Esophagus mucosa (tissue), 1 donor: ENCODE measurements at regions not wholly inside any gene's neighbourhood (a gene's known extent, or its start where the extent isn't known, plus 50 kb on each side); places are given as distances from the start of the nearest gene placed in this dataset.
A peak's percentile ranks its signal among the peaks of the same experiment; 100 is the strongest.
"Not testable (repeated sequence)": the region's sequence is repeated elsewhere in the genome, so short reads cannot be mapped to it uniquely, and the experiment has no call there.

ENCODE experiments used
- ATAC-seq: fragments of 200-7000 bp; cut with Tn5 transposase; one replicate; pipeline ENCODE4 v1.9.1; 2020
- donor health status: DM: yes; HTN: yes; CAD: no.

DNA sequence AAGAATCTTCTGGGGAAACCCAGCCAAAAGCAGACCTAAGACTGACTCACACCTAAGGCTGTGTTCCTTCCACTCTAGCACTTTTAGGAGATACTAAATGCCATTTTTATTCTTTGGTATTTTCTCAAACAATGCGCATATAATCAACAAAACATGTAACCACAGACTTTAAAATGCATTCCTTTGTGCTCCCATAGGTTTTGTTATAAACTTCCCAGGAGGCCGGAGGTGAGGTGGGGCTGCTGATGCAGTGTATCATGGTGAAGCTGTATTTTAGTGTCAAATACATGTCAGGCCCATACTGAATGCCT, 155.2 kb downstream of the BTBD3 start:
- no peak for ATAC-seq

DNA sequence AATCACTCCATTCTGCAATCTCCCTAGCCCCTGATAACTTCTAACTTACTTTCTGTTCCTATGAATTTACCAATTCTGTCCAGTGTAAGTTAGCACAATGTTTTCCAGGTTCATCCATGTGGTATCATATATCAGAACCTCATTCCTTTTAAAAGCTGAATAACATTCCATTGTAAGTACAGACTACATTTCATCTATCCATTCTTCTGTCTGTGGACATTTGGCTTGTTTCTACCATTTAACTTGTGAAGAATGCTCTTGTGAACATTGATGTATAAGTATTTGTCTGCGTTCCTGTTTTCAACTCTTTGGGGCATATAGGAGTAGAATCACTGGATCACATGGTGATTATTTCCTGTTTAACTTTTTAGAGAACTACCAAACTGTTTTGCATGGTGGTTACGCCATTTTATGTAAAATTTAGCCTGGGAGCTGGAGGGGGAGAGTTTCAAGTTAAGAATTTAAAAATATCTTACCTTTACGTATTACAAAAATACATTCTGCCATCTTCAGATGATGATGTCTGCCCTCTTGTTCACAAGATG, 156.5 kb downstream of the BTBD3 start:
- ATAC-seq = no peak

DNA sequence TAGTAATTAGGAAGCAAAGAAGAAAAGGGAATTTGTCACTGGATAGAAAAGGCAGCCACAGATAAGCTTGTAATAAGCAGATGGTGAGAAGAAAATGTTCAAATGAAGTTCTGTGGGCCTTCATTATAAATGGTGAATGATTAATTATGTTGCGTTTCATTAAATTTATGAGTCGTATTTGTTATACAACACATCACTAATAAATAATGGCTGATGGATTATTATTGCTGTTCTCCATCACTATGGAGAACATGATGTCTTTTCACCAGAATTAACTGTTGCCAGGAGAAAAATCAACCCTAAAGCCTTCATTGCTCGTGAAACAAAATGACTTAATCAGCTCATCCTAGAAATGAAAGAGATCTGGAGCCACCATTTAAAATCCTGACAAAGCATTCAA, 158.5 kb downstream of the BTBD3 start:
- ATAC-seq = no peak

DNA sequence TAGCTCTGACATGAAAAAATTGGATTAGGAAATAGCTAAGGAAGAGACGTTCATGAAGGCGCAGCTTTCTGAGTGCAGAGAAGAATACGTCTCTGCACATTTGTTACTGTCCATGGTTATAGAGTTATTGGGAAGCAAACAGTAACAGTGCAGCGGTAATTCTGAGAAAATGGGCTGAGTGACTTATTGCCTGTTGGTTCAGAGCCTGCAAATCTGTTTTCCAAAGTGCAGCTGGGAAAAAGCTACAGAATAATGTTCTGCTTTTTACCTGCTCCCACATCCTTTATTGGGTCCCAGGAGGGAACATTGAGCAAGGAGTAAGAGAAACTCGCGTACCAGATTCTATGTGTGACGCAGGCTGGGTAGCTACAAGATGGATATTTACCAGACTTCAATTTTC, 160.2 kb downstream of the BTBD3 start:
- no peak for ATAC-seq

DNA sequence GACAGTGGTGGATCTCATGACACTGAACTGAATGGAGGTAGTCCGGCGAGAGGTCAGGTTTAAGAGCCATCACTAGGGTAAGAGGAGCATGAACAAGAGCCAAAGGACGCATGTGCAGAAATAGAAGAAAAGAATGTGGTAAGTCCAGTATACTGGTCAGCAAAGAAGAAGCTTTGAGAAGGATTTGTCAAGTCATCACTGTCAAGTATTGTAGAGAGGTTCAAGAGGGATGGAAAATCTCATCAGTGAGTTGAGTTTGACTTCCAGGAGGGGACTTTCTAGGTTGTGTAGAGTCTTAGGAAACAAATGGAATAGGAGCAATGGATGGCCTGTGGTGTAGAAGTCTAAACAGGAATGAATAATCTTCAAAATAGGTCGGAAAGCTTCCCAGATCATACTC, 161.8 kb downstream of the BTBD3 start:
- ATAC-seq = no peak

DNA sequence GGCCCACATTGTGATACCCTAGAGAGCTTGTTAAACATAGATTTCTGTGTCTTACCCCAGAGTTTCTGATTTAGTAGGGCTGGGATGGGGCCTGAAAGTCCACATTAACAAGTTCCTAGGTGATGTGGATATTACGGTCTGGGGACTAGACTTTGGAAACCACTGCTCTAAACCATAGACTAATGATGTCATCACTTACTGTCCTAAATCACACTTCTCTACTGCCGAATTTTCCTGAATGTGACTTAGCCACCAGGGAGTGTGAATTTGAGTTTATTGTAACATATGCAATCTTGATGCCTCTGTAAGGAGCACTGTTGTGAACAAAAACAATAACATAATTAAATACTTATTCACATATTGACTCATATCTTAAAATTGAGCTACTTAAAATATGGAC, 165.6 kb downstream of the BTBD3 start:
- no peak for ATAC-seq

DNA sequence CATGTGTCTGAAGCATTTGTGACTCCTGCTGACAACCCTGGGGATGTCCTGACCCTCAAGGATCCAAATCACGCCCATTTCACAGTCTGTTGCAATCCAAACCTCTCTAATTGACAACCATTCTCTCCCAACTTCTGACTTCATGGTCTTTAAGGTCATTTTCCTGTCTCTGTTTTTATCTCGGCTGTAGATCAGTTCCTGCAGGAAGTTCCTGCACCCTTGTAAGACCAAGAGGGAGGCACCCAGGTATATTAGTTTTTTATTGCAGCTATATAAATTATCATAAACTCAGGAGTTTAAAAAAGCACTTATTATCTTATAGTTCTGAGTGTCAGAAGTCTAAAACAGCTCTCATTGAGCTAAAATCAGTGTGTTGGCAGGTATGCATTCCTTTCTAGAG, 166.8 kb downstream of the BTBD3 start:
- no peak for ATAC-seq

DNA sequence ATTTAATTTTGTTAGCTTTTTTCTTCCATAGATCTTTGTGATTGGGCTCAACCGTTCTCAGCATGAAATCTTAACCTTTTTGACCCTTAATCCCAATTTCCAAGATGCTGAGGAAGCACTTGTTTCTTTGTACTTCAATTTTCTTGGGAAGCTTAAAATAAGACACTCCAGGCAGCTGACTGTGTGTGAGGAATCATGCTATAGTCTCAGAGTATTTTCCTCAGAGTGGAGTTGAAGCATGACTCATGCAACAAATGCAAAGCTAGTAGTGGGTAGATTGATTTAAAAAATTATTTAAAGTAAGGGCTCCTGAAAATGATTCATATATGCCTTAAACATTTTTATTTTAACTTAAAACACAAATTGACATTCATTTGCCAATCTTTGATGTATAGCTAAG, 168.7 kb downstream of the BTBD3 start:
- ATAC-seq = no peak

DNA sequence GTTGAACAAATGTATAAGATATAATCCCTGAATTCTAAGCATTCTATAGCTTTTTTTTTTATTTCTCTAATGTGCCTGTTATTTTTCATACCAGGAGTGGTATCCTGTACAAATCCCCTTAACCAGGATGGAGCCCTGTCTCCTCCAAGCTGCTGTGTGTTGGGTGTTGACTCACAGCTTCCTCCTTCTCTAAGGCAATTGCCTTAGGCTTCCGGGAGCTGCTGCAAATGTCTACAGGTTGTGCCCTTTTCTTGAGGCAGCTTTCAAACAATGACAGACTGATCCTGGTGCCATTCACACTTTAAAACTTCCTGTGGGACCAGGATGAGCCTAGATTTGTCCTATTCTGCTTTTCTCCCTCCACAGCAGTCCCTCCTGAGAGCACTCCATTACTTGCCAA, 173.2 kb downstream of the BTBD3 start:
- ATAC-seq = no peak

DNA sequence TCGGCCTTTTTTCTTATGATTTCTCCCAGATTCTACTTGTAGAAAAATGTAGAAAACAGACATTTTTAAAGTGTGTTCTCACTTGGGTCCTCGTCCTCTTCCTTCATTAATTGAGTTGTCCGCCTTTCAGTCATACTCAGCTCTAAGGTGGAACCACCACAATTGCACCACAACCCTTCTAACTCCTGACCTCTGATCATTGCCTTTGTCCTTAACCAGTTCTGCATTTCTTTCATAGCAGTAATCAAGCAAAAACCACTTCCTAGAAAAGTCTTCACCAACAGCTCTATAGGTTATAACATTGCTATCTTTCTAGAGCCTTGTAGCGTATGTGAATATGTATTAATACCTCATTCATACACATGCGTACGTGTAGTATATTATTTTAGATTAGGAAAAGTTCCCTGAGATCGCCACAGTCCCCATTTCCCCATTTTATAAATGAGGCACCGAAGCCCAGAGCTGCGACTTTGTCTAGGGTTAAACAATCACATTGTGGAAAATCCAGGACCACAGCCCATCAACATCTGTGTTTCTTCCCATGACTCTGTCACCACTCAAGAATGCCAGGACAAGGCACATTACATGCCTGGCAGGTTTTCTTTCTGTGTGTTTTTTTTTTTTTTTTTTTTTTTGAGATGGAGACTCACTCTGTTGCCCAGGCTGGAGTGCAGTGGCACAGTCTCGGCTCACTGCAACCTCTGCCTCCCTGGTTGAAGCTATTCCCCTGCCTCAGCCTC, 175.5 kb downstream of the BTBD3 start:
- no peak for ATAC-seq

DNA sequence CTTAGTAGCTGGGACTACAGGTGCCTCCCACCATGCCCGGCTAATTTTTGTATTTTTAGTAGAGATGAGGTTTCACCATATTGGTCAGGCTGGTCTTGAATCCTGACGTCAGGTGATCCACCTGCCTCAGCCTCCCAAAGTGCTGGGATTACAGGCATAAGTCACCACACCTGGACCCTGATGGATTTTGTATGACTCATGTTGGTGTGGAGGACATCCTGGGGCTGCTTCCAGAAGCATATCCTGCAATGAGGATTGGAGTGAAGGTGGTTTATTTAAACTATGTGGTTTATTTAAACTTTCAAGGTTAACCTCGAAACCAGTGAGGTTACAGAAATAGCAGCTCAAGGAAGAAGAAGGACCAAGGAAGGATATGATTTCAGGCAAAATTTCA, 176.1 kb downstream of the BTBD3 start:
- ATAC-seq = not testable (repeated sequence)

DNA sequence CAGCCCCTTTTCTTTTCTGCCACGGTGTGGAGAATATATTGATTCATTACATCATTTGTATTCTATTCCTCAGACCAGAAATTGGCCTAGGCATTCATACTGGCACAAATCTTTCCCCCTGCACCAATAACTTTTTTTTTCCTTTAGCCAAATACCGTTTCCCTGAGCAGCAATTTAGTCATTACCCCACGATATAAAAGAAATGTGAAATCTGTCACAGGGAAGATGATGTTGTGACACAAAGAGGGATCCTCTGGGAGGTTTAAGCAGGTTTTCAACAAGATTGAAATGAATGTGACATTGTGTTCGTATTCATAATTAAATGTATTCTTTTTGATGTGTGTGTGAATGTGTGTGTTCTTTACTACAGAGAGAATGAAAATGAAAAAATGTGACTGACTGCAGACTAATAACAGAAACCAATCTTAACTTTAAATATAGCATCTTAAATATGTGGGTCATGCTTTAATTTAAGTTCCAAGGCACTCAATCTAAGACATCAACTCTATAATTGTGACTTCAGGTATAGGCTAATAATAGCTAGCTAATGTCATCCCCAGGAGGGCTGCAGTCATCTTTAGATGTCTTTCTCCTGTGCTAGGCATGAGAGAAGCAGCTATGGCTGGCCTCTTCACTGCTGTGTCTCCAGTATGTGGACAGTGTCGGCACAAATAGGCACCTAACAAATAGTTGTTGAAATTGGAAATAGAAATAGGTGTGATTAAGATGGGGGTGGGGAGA, 177.7 kb downstream of the BTBD3 start:
- ATAC-seq = no peak

DNA sequence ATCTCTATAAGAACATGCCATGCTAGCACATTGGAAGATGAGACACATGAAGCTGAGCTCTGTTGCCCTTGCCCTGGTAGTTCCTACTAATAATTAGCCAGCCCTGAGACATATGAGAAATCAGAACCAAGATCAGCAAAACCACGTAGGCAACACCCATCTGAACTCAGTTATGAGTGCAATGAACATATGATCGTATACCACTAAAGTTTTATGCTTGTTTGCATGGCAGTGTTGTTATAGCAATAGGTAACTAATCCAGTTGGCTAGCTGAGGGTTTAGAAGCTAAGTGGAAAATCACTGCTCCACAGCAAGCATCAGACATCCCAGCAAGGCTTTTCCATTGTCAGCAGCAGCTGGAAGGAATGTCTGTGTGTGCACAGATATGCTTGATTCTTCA, 180.7 kb downstream of the BTBD3 start:
- ATAC-seq = no peak

DNA sequence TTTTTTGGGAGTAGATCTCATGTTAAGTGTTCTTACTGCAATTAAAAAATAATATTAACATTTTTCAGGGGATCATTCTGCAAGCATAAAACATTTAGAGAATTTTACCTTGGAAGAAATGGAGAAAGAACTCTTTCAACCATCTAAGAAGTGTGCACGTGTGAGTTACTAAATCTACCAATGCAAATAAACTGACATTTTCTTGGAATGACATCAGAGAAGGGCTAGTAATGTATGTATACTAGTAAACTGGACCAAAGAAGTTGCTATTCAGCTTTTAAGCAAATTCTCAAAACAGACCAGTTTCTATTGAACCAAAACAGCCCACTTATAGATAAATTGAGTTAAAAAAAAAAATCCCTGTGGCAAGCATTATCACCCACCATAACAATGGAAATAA, 191.2 kb downstream of the BTBD3 start:
- no peak for ATAC-seq

DNA sequence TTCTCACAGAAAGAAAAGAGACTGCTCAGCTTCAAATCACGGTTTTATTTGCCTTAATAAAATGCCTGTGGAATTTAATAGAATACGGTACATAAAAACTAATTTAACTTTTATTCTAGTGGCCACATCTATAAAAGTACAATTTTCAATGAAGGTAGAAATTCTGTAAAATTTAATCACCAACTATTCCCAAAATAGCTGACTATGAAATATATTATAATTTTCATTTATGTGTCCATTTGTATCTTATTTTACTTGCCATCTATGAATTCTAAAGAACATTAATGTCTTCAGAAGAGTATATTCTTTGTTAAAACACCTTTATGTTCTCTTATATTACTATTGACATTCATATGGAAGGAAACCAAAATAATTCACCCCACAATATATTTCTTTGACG, 192.6 kb downstream of the BTBD3 start:
- ATAC-seq = no peak

DNA sequence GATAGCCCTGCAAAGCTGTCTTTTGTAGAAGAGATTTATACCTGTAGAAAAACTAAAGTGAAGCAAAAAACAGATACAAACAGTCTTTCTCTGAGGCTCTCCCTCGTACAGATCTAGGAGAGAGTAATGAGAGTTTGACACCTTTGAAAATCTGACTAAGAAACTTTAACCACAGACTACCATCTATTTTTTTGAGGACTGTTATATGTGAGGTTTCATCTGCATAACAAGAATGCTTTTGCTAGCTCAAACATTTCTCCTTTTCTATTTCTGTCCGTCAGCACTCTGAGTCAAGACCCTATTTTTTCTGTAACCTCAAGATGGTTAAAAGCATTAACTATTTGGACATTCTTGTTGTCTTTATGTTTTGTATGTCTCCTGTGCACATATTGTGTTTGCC, 193.0 kb downstream of the BTBD3 start:
- ATAC-seq = no peak

DNA sequence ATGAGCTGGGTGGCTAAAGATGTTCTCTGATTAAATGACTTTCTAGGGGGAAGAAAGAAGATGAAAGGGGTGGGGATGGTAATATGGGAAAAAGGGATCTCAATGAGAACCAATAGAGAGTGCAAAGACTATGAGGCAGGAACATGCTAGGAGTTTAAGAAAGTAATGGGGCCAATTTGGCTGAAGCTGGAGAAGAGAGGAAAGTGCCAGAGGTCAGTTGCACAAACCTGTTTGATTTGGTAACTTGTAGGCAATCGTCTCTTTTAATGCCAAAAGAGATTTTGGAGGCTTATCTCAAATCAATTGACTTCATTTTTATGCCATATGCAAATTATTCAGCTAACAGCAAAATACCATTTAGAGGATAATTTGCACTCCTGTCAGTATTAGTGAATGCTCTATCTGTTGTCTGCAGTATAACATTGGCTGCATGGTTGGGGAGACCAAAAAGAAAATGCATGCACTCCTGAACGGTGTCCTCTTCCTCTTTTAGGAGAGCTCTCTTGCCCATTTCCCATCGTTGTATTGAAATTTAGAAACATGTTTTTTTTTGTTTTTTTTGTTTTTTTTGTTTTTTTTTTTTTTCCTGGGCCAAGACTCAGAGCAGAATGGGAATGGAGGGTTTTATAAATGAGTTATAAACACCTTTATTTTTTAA, 193.9 kb downstream of the BTBD3 start:
- no peak for ATAC-seq

DNA sequence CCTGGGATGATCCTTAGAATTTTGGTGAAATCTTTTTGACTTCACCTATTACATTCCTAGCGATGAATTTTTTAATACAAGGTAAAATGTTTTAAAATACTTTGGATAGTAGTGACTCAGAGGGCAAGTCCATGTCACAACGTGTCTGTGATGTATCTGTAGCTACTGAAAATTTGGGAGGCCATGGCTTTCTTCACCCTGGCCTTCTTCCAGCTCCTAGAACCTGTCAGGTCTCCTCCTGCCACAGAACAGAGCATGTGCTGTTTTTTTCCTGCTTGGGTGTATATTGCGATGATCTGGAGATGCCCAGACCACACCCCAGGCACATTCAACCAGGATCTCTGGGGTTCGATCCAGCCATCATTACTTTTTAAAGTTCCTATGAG, 194.4 kb downstream of the BTBD3 start:
- ATAC-seq = peak; percentile 88

DNA sequence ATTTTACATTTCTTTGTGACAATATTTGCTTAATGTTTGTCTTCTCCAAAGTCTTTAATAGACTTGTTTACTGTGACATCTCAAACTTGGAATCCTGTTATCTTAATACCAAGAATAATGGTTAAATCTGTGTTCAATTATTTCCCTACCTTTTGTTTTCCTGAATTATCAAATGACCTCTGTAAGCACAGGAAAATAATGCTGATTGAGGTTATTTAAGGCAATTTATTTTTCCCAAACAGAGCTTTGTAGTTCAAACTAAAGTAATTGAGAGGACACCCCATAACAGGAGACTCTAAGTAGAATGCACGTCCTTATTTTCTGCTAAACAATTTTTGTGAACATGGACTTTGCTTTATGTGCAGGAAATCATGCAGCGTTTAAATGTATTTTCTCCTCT, 195.0 kb downstream of the BTBD3 start:
- no peak for ATAC-seq

DNA sequence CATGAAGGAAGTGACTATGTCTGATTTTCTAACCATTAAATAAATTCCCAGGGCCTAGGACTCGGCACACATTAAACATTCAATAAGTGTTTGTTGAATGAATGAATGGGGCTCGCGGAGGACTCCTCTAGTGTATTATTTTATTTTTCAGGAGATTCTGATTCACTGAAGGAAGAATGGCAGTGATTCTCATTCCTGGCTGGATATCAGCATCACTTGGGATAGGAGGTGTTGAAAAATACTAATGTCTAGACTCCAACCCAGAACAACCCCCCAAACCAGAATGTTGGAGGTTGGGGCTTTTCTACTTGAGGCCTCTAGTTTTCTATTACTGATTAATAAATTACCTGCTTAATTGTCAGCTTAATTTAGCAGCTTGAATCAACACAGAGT, 195.4 kb downstream of the BTBD3 start:
- ATAC-seq = no peak

DNA sequence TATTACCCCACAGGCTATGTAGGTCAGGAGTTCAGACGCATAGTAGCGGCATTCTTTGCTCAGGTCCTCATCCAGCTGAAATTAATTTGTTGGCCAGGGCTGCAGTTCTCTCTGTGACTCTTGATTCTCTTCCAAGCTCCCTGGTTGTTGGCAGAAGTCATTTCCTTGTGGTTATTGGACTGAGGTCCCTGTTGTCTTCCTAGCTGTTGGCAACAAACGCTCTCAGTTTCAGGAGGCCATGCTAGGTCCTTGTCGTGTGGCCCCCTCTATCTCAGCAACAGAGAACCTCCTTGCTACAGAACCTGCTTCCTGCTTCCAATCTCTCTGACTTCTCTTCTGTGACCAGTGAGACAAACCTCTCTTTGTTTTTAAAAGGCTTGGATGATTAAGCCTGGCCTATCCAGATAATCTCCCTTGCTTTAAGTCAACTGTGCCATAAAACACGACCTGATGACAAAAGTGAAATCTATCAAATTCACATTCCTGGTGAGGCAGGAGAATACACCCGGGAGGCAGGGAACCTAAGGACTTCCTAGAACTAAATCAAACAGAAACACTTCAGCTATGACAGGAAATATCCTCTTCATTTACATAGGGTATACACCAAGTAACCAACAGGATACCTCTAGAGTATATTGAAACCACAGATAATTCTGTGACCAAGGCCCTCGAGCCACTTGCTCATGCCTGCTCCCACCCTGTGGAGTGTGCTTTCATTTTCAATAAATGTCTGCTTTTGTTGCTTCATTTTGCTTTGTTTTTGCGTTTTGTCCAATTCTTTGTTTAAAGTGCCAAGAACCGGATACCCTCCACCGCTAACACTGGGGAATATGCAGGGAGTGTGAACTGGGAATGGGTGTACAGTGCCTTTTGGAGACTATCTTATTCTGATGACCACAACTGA, 196.0 kb downstream of the BTBD3 start:
- ATAC-seq = peak; percentile 68

DNA sequence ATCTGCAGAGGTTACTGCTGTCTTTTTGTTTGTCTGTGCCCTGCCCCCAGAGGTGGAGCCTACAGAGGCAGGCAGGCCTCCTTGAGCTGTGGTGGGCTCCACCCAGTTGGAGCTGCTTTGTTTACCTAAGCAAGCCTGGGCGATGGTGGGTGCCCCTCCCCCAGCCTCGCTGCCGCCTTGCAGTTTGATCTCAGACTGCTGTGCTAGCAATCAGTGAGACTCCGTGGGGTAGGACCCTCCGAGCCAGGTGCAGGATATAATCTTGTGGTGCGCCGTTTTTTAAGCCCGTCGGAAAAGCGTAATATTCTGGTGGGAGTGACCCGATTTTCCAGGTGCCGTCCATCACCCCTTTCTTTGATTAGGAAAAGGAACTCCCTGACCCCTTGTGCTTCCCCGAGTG, 211.4 kb downstream of the BTBD3 start:
- ATAC-seq = not testable (repeated sequence)

DNA sequence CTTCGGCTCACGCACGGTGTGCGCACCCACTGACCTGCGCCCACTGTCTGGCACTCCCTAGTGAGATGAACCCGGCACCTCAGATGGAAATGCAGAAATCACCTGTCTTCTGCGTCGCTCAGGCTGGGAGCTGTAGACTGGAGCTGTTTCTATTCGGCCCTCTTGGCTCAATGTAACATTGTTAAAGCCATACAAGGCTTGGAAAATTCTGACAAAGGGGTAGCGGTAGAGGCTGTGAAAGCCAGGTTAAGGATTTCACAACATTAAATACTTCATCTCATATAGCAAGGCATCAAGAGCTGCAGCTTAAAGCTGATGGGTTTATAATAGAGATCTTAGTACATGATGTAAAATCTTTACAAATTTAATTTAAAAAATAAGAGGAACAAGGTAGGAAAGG, 211.8 kb downstream of the BTBD3 start:
- not testable (repeated sequence) for ATAC-seq
